Progenitor cell of endocrine pancreas (in vitro differentiated cells): ENCODE measurements at regions not wholly inside any gene's neighbourhood (a gene's known extent, or its start where the extent isn't known, plus 50 kb on each side); places are given as distances from the start of the nearest gene placed in this dataset.

ENCODE experiments used
- DNase-seq: peaks from one replicate; pipeline ENCODE4 v3.0.0; 2021; ENCODE audit warnings: low spot score; ENCODE audit not compliant: unreplicated experiment
- H3K27ac Mint-ChIP-seq: 2 replicates; pipeline ENCODE4 v1.8.0; 2021; ENCODE audit warnings: mild to moderate bottlenecking, moderate library complexity, mixed read lengths
- H3K27me3 Mint-ChIP-seq: 2 replicates; pipeline ENCODE4 v1.8.0; 2021; ENCODE audit warnings: mixed read lengths
- H3K36me3 Mint-ChIP-seq: 2 replicates; pipeline ENCODE4 v1.8.0; 2022; ENCODE audit warnings: mixed read lengths; ENCODE audit not compliant: insufficient read depth
- H3K4me1 Mint-ChIP-seq: 2 replicates; pipeline ENCODE4 v1.8.0; 2021; ENCODE audit warnings: low read depth, mixed read lengths
- H3K4me3 Mint-ChIP-seq: 2 replicates; pipeline ENCODE4 v1.8.0; 2021; ENCODE audit warnings: low read depth, mild to moderate bottlenecking, moderate library complexity, mixed read lengths
- H3K9me3 Mint-ChIP-seq: 2 replicates; pipeline ENCODE4 v1.8.0; 2021; ENCODE audit warnings: low read depth, mixed read lengths
- TF ChIP-seq, protein P1 (sequence below): fragments of 200-600 bp; sonication (generic); IDR thresholded peaks from one replicate; pipeline ENCODE4 v1.5.0; 2021; ENCODE audit warnings: antibody characterized with exemption, mild to moderate bottlenecking; ENCODE audit not compliant: unreplicated experiment

DNA sequence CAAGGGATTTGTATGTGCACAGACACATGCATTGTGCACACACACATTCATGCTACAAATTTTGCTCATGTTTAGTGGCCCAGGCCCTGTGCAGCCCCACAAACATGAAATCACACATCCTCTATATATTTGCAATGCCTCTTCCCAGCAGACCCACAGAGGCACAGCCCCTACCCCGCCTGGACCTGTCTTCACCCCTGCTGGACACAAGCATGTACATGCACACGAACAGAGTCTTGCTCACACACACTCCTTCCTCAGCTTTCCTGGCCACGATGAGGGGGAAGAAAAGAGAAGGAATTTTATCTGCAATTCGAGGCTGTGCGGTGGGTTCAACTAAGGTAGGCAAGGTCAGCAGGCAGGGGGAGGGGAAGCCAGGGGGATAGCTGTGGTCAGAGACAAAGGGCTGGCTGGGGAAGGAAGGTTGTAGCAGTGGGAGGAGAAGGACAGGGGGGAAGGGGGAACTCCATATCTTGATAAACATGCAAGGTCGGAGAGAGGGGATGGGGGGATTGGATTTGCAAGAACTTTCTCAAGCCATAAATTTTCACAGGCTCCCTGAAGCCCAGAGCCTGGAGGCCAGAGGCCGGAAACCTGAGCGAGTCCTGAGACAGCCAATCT lies 156.4 kb downstream of the EFNB1 start:
- Mint-ChIP-seq H3K4me3 (peak overlapping the region; percentile 1), H3K27ac (no peak overlapping the region), H3K36me3 (no peaks in the 10 kb centered on the region), H3K9me3 (peaks cover 16% of the 10 kb centered on the region), H3K27me3 (no peaks in the 10 kb centered on the region), H3K4me1 (peaks cover 13% of the 10 kb centered on the region)
- DNase-seq = no peak
- TF ChIP-seq, protein P1, sequence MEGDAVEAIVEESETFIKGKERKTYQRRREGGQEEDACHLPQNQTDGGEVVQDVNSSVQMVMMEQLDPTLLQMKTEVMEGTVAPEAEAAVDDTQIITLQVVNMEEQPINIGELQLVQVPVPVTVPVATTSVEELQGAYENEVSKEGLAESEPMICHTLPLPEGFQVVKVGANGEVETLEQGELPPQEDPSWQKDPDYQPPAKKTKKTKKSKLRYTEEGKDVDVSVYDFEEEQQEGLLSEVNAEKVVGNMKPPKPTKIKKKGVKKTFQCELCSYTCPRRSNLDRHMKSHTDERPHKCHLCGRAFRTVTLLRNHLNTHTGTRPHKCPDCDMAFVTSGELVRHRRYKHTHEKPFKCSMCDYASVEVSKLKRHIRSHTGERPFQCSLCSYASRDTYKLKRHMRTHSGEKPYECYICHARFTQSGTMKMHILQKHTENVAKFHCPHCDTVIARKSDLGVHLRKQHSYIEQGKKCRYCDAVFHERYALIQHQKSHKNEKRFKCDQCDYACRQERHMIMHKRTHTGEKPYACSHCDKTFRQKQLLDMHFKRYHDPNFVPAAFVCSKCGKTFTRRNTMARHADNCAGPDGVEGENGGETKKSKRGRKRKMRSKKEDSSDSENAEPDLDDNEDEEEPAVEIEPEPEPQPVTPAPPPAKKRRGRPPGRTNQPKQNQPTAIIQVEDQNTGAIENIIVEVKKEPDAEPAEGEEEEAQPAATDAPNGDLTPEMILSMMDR = peak; percentile 18

DNA sequence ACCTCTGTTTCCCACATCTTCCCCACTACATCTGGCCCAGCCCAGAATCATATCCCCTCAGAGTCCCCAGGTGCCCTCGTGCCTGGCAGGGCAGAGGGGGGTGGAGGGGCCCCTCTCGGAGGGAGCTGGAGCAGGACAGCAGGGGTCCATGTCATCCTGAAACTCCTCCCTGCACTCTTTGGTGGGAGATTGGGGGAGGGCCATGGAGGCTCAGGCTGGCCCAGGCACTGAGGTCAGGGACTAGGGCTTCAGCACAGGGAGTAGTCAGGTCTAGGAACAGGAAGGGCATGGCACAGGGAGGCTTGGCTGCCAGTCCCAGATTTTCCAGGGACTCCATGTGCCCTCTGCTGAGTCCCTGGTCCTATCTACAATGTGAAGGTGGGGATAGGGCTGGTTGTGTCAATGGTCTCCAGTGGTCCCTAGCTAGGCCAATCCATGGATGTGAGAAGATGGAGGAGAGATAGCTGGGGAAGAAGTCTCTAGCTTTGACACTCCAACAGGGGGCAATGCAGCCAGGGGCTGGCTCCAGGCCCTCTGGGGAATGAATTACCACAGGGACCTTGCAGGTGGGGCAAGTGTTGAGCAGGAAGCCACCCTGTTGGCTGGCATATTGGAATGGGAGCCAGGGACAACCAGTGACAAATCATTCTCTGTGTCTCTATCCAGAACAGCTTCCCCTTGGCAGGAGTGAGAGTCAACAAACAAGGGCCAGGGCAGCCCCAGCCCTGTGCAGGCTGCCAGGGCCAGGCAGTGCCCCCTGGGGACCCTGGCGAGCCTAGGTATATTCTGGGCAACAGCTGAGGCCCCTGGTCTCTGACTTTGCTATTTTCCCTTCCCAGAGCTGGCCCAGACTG lies 154.4 kb downstream of the EFNB1 start:
- Mint-ChIP-seq H3K36me3 (no peaks in the 10 kb centered on the region), H3K9me3 (peaks cover 16% of the 10 kb centered on the region), H3K4me3 (no peak overlapping the region), H3K27ac (no peak overlapping the region), H3K4me1 (peaks cover 11% of the 10 kb centered on the region), H3K27me3 (no peaks in the 10 kb centered on the region)
- no peak for DNase-seq
- TF ChIP-seq, protein P1 = no peak

DNA sequence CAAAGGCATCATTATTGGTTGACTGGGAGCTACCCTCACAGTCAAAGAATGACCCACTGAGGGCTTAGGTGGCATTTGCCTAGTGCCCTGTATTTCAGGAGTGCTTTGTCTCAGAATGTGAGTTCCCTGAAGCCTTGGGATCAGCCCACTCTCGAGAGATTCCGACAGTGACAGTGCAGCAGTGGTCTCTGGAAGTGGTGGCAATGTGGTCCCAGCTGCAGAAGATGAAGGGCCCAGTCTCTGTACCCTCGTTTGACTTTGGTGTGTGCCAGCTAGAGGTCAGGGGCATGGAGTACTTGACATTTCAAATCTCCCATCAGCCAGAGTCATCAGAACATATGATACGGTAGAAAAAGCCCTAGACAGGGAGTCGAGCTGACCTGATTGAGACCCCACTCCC lies 153.7 kb downstream of the EFNB1 start:
- Mint-ChIP-seq H3K9me3 (peaks cover 13% of the 10 kb centered on the region), H3K27ac (no peak overlapping the region), H3K4me1 (peaks cover 11% of the 10 kb centered on the region), H3K4me3 (no peak overlapping the region), H3K27me3 (no peaks in the 10 kb centered on the region), H3K36me3 (no peaks in the 10 kb centered on the region)
- DNase-seq = no peak
- TF ChIP-seq, protein P1 = no peak

DNA sequence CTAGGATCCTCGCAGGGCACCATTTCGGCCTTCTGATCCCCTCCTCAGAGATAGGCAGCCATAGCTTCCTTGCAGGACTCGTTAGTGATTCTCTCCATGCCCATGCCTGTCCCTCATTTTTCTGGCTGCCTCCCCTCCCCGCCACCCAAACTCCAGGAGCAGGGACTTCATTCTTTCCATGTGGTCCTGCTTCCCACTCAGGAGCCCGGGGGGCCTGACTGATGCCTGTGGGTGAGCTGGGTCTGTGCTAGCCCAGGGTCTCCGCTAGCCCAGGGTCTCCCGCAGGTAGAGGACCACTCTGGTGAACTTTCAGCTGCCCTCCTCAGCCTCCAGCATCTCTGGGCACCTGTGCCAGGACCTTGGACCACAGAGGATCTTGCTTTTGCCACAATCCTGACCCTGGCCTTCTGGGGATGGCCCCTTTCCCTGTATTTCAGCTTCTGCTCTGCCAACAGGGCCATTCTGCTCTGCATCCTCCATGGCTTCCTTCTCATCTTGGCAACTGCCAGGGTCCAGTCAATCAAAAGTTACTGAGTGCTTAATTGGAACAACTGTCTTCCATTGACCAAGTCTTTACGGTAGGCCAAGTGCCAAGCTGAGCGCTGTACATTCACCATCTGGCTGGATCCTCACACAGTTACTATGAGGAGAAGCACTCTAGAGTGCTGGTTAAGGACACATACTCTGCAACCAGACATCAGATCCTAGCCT lies 152.2 kb downstream of the EFNB1 start:
- H3K9me3 Mint-ChIP-seq = peaks cover 20% of the 10 kb centered on the region
- H3K27ac Mint-ChIP-seq = no peak overlapping the region
- TF ChIP-seq, protein P1 = no peak
- H3K4me3 Mint-ChIP-seq = no peak overlapping the region
- DNase-seq = no peak
- peaks cover 11% of the 10 kb centered on the region for H3K4me1 Mint-ChIP-seq
- no peaks in the 10 kb centered on the region for H3K36me3 Mint-ChIP-seq
- H3K27me3 Mint-ChIP-seq = no peaks in the 10 kb centered on the region

DNA sequence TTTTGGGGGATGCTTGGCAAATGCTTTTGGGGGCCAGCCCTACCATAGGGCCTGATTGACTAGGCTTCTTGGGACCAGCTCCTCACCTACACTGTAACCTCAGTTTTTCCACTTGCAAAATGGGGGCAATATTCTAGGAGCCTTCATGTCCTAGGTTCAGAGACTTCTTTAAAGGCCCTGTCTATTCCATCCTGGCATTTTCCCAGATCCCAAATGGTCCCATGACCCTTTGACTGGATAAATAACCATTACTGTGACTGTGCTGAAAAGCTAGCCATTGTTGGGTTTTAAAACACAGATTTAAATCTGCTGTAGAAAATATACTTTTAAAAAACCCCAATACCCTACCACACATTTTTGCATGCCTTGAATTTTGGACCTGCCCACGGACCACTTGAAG lies 149.8 kb downstream of the EFNB1 start:
- peaks cover 27% of the 10 kb centered on the region for H3K9me3 Mint-ChIP-seq
- no peak overlapping the region for H3K27ac Mint-ChIP-seq
- H3K4me1 Mint-ChIP-seq = peaks cover 3% of the 10 kb centered on the region
- TF ChIP-seq, protein P1 = no peak
- H3K36me3 Mint-ChIP-seq = no peaks in the 10 kb centered on the region
- DNase-seq = no peak
- H3K27me3 Mint-ChIP-seq = no peaks in the 10 kb centered on the region
- no peak overlapping the region for H3K4me3 Mint-ChIP-seq
